H1 (cell line): ENCODE measurements at regions not wholly inside any gene's neighbourhood (a gene's known extent, or its start where the extent isn't known, plus 50 kb on each side); places are given as distances from the start of the nearest gene placed in this dataset.

Experiments
- CHD7 ChIP-seq: fragments of 300-600 bp; sonication (generic); IDR thresholded peaks from 2 replicates; pipeline ENCODE4 v1.7.1; 2012; ENCODE audit warnings: low read length, moderate library complexity, mild to moderate bottlenecking, inconsistent platforms; ENCODE audit not compliant: insufficient replicate concordance
- CTCF ChIP-seq, 3 experiments: IDR thresholded peaks; 1 replicate in 2 of 3; 2 replicates in 1 of 3; pipeline versions ENCODE4 v1.5.1 to v1.6.1; 2011; ENCODE audit warnings: low read length in 3 of 3, mild to moderate bottlenecking in 3 of 3, inconsistent platforms in 2 of 3, low read depth in 1 of 3, moderate library complexity in 1 of 3; ENCODE audit not compliant: insufficient read depth in 1 of 3; ENCODE audit errors: control extremely low read depth in 1 of 3
- EP300 ChIP-seq, 2 experiments: IDR thresholded peaks; 1 replicate in 1 of 2; 2 replicates in 1 of 2; pipeline ENCODE4 v1.6.1; 2011 to 2012; ENCODE audit warnings: low read depth in 2 of 2, low read length in 2 of 2, mild to moderate bottlenecking in 2 of 2, borderline replicate concordance in 1 of 2, inconsistent platforms in 1 of 2, moderate library complexity in 1 of 2
- EZH2 ChIP-seq: fragments of 200-600 bp; sonication (generic); IDR thresholded peaks from 2 replicates; pipeline ENCODE4 v1.7.1; 2012; ENCODE audit warnings: low read depth, mild to moderate bottlenecking, moderate library complexity, low read length, inconsistent platforms; ENCODE audit not compliant: severe bottlenecking
- POLR2A ChIP-seq, 2 experiments: IDR thresholded peaks; 1 replicate in 1 of 2; 2 replicates in 1 of 2; pipeline ENCODE4 v1.6.1; 2011; ENCODE audit warnings: low read depth in 2 of 2, low read length in 2 of 2, mild to moderate bottlenecking in 2 of 2; ENCODE audit errors: control extremely low read depth in 1 of 2
- POLR2AphosphoS5 ChIP-seq: IDR thresholded peaks from 2 replicates; pipeline ENCODE4 v1.6.1; 2011; ENCODE audit warnings: low read depth, low read length
- RXRA ChIP-seq: IDR thresholded peaks from 2 replicates; pipeline ENCODE4 v1.6.1; 2011; ENCODE audit warnings: low read depth, mild to moderate bottlenecking, low read length, moderate library complexity; ENCODE audit not compliant: insufficient read depth
- SP2 ChIP-seq: IDR thresholded peaks from 2 replicates; pipeline ENCODE4 v1.6.1; 2012; ENCODE audit warnings: mild to moderate bottlenecking, low read length, inconsistent platforms

- TF ChIP-seq POLR2A (IDR thresholded peaks at IDR 0.05; ENCODE audit: control extremely low read depth in 1 of 2, low read depth in 2 of 2, low read length in 2 of 2) (no peak), RXRA (no peak), CHD7 (no peak), SP2 (no peak), EZH2 (no peak), CTCF (IDR thresholded peaks at IDR 0.05; ENCODE audit: control extremely low read depth in 1 of 3, insufficient read depth in 1 of 3, low read depth in 1 of 3, low read length in 3 of 3) (no peak), EP300 (IDR thresholded peaks at IDR 0.05; ENCODE audit: borderline replicate concordance in 1 of 2, low read depth in 2 of 2, low read length in 2 of 2) (no peak), POLR2AphosphoS5 (no peak)
These were observed 243.4 kb downstream of the NXPE2 start for GRCh38 chr11:114921697-114922096.
